Stimulated activated CD4-positive, alpha-beta T cell treated with anti-CD3 and anti-CD28 coated beads, Interleukin-4, amount 100 ng/mL, for 4 hours (primary cell): ENCODE measurements at regions not wholly inside any gene's neighbourhood (a gene's known extent, or its start where the extent isn't known, plus 50 kb on each side); places are given as distances from the start of the nearest gene placed in this dataset.

Experiments used
- DNase-seq, 2 experiments: peaks; one replicate each; pipeline ENCODE4 v3.0.0-alpha.2; 2020

DNA sequence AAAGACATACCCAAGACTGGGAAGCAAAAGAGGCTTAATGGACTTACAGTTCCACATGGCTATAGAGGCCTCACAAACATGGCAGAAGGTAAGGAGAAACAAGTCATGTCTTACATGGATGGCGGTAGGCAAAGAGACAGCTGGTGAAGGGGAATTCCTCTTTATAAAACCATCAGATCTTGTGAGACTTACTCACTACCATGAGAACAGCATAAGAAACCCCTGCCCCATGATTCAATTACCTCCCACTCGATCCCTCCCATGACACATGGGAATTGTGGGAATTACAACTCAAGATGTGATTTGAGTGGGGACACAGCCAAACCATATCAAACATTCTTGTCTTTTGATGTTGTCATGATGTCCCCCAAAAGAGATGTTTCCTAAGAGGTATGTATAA lies 103.3 kb downstream of the DUSP10 start:
- no peak for DNase-seq

DNA sequence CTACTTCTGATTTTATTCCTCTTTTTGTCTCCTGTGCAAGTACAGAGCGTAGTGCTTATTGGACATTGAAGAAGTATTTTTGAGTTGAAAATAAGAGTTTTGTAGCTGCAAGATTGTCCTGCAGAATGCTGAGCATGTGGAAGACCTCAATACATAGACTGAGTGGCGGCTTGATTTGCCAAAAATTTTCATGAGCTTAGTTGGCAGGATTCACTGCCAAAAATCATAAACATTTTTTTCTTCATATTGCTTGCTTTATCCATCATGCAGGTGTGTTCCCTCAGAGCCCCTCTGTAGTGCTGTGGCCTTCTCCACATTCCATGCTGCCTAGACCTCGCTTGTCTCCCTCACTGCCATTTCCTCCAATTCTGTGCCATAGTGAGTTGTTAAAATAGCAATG lies 100.1 kb downstream of the DUSP10 start:
- DNase-seq = no peak

DNA sequence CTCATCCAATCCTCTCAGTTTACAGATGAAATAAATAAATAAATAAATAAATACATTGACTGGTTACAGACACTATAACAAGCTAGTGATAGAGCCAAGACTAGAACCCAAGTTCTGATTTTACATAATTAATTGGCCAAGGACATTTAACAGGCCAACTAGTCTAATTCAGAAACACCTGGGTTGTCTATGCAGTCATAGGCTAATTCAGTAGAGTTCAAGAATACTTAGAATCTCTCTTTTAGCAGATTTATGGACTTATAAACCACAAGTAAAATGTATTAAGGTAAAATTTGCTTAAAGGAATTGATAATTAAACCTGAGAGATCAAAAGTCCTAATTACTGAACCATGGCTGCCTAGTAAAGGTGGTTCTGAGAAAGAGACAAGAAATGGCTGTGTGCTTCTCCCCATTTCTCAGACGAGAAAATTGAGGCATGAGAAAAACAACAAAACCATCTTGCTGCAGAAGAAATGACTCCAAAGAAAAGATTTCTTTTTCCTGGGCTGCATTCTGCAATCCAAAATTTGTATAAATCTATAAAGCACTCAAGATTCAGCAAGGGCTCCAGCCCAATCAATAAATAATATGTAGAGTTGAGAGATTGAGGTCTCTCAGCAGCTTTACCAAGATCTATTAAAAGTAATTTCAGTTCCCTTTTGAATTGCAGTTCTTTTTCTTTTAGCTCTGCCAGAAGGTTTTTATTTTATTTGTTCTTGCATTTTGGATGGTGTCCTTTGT lies 98.3 kb downstream of the DUSP10 start:
- no peak for DNase-seq

DNA sequence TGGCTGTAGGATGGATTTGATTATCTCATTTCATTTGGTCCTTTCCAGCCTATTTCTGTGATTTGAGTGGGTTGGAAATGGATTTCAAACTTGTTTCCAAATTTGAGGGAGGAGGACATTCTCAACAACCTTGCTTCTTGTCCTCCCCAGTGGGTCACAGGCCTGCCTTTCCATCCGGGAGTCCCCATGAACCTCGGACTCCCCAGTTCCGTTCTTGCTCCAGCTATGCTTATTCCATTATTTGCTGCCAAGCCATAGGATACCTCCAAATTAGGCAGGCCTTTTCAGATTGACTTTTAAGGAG lies 97.8 kb downstream of the DUSP10 start:
- DNase-seq = no peak

DNA sequence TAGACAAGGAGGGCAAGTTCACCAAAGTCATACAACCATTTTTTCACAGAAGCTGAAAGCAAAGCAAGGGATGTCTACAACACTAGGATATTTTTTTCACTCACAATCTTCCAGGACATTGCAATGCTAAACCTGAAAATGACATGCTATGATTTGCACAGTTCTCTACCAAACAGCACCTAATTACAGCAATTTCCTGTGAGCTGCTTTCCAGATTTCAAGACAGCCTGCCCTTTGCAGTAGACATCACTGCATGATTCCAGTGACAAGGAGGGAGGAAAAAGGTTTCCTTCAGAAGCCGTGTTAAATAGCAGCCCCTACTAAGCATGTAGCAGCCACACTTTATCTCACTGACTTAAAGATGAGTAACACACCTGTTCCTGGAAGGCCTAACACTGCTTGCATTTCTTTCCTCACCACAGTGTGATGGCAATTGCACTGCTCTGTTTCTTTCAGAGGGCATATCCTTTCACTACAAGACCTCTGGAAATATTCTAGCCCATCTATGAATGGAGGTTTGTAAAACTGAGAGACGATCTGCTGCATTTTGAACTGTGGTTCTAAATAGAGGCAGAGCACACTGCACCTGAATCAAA lies 97.1 kb downstream of the DUSP10 start:
- no peak for DNase-seq

DNA sequence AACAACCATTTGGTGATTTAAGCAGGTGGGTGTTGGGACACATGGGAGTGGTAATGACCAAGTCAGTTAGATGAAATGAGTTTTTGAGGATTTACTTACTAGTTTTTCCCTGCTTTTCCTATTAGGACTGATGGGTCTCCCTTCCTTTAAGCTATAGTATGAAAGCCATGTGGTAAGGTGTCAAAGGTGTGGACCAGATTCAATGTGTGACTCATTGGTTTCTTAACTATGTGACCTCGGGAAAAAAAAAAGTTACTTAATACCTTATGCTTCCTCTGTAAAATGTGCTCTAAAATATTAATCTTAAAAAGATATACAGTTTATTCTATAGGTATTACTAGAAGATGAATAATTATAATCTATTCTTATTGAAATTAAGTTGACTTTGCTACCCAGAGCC lies 93.7 kb downstream of the DUSP10 start:
- DNase-seq = no peak
